NCI-H1417 treated with DMSO at 0.1 percent for 48 hours (cell line): ENCODE measurements at regions not wholly inside any gene's neighbourhood (a gene's known extent, or its start where the extent isn't known, plus 50 kb on each side); places are given as distances from the start of the nearest gene placed in this dataset.
"Not testable (repeated sequence)": the region's sequence is repeated elsewhere in the genome, so short reads cannot be mapped to it uniquely, and the experiment has no call there.

Experiments
- DNase-seq: peaks from one replicate; lab custom pipeline; 2025; lab: John Stamatoyannopoulos, UW

DNA sequence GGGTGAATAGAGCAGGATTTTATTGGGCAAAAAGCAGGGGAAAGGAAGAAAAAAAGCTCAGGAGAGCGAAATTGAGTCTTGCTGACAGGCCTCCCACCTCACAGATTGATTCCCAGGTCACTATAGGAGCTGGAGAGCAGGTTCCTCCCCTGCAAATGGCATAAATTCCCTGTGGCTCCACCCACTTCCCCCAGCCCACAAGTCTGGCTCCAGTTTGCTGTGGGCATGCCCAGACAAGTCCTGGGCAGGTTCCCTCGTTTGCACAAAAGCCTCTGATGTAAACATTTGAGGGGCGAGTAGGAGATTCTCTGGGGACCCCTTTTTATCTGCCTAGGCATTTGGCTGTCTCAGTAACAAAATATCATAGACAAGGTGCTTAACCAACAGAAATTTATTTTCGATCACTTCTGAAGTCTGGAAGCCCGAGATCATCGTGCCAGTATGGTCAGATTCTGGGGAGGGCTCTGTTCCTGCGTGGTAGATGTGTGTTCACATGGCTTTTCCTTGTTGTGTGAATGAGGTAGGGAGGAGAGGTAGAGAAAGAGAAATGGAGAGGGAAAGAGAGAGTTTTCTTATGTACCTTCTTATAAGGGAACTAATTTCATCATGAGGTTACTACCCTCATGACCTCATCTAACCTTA lies 614.5 kb downstream of the MAT2B start:
- DNase-seq = peak; percentile 1

DNA sequence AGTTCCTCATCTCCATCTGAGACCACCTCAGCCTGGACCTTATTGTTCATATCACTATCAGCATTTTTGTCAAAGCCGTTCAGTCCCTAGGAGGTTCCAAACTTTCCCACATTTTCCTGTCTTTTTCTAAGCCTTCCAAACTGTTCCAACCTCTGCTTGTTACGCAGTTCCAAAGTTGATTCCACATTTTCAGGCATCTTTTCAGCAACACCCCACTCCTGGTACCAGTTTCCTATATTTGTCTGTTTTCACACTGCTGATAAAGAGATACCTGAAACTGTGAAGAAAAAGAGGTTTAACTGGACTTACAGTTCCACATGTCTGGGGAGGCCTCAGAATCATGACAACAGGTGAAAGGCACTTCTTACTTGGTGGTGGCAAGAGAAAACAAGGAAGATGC lies 622.1 kb downstream of the MAT2B start:
- DNase-seq = no peak

DNA sequence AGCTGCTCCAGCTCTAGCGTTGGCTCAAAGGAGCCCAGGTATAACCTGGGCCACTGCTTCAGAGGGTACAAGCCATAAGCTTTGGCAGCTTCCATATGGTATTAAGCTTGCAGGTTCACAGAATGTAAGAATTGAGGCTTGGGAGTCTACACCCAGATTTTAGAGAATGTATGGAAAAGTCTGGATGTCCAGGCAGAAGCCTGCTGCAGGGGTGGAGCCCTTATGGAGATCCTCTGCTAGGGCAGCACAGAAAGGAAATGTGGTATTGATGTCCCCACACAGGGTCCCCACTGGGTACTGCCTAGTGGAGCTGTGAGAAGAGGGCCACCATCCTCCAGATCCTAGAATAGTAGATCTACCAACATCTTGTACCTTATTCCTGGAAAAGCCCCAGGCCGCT lies 626.9 kb downstream of the MAT2B start:
- no peak for DNase-seq

DNA sequence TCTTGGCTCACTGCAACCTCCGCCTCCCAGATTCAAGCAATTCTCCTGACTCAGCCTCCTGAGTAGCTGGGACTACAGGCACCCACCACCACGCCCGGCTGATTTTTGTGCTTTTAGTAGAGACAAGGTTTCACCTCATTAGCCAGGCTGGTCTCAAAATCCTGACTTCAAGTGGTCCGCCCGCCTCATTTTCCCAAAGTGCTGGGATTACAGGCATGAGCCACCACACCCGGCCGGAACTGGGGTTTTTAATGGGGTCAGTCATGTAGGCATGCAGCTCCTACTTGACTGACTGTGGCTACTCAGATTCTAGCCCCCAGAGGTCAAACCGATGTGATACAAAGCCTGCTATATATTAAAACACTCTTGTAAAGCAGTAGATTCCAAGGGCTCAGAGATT lies 631.7 kb downstream of the MAT2B start:
- DNase-seq = no peak

DNA sequence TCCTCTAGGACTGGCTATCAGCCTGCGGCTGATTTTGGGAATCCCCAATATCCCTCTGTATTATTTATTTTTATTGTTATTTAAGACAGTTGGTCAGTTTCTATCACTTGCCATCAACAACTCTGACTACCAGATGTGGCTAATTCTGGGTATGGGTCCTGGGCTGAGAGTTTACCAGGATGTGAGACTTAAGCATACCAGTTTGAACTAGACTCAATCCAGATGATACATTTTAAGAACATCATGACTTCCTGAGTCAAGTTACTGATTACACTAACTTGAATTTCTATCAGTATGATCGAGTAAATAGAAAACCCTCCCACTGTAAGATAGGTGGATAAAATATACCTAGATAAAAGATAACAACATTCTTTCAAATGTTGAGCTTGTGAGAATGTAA lies 634.0 kb downstream of the MAT2B start:
- no peak for DNase-seq

DNA sequence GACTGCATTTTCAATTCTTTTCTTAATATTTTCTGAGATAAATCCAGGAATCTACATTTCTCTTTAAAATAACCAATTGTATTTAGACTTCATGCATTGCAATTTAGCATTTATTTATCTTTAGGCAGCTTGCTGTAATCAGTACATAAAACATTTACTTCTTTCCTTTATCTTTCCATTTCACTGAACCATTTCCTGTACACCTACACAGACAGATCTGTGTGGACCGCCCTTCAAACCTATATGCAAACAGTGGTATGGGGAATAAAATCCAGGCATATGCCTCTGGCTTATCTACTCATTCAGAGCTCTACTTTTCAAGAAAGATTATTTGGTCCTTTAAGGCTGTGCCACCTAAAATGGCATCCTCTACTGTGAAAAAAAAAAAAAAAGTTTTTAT lies 640.0 kb downstream of the MAT2B start:
- DNase-seq = no peak

DNA sequence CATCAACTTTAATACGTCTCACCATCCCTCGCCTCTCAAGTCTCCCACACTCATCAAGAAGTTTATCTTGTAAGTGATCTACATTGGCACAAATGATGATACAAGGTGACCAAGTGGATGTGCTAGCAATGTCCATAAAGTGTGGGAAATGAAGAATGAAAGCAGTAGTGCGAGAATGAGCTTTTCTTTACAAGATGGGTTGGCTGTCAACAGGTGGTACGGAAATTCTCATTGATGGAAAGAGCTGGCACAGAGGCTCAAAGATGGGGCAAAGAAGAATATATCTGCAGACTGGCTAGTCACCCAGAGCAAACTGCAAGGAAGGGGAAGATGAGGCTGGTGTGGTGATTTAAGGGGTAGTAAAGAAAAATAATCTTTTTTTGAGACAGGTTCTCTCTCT lies 640.8 kb downstream of the MAT2B start:
- no peak for DNase-seq

DNA sequence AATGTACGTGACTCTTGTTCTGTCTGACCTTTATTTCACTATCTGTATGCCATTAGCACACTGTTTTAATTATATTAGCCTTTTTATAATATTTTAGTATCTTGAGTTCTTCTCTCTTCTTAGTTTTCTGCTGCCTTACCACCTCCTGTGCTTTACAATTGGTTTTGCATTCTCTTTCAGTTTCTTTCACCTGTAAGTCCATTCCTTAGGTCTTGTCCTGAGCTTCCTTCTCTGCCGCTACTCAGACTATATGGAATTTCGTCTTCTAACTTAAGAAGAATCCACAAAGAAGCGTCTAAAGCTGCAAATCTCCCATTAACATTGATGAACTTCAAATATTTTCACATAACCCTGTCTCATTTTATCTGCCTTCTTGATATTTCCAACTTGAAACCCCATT lies 642.9 kb downstream of the MAT2B start:
- no peak for DNase-seq

DNA sequence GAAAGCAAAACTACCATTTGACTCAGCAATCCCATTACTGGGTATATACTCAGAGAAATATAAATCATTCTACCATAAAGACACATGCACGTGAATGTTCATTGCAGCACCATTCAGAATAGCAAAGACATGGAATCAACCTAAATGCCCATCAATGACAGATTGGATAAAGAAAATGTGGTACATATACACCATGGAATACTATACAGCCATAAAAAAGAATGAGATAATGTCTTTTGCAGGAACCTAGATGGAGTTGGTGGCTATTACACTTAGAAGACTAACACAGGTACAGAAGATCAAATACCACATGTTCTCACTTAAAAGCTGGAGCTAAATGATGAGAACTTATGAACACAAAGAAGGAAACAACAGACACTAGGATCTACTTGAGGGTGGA lies 647.1 kb downstream of the MAT2B start:
- not testable (repeated sequence) for DNase-seq

DNA sequence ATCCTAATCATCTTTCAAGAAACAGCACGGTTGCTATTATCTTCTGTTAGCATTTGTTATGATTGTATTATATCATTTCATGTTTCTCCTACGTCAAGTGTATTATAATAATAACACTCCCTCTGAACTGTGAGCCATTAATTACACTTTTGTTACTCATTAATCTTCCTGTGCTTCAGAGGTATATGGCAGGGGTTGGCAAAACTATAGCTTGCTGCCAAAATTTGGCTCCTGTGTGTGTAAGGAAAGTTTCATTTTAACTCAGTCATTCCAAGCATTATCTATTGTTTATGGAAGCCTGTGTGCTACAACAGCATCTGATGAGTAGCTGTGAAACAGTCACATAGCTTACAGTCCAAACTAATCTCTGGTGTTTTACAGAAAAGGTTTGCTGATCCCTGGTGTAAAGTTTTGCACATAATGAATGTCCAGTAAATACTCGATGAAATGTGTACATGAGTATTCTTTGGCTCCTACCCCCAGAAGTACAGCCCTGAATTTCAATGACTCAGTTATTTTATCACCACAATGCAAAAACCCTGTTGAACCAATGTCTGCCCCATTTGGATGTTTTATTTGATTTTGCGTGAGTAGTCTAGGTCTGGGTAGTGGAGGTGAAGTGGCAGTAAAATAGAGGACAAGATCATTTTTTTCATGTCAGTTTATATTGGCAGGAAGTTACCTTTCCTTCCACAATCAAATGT lies 648.2 kb downstream of the MAT2B start:
- DNase-seq = no peak

DNA sequence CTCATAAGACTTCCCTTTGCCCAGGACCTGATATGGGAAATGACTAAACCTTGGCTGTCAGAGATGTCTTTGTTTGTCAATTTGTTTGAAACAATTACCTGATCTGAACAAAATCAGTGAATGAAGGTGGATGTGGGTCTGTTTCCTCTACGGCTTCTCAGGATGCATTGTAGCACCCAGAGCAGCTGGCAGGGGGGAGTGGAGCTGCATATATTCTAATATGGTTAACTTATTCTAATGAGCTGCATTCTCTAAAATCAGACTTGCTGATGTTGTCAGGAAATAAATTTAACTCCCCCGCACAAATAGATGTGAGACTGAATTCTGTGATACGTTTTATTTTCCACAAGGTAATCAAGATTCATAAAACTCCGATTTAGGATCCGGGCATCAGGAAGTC lies 665.4 kb downstream of the MAT2B start:
- no peak for DNase-seq

DNA sequence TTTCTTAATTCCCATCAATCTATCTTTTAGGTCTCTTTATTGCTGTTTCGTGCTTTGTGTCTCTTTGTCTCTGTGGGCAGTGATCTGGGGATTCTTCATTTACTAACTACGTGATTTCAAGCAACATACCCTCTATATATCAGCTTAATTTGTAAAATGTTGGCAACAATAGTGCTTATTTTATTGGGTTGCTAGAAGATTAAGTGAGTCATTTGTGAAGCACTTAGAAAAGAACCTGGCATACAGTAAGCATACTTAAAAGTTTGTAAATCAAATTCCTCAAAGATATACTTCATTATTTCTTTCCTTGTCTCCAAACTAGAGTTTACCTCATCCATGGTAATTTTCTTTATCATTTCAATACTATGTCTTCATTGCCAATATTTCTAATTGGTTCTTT lies 669.7 kb downstream of the MAT2B start:
- no peak for DNase-seq

DNA sequence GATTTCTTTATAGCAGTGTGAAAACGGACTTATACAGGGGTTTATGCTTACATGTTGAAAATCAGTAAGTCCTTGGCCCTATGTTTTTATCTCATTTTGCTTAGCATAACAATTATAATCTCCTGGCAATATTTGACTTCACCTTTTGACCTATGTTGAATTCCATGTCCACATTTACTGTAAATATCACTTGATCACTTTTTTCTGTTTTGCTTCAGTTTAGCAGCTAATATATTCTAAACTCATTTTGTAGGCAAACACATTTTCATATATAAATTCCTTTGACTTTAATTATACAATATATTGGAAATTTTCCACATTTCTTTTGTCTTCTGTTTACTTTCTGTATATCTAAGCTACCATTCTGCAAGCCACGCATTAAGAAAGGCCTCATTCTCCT lies 674.0 kb downstream of the MAT2B start:
- DNase-seq = no peak

DNA sequence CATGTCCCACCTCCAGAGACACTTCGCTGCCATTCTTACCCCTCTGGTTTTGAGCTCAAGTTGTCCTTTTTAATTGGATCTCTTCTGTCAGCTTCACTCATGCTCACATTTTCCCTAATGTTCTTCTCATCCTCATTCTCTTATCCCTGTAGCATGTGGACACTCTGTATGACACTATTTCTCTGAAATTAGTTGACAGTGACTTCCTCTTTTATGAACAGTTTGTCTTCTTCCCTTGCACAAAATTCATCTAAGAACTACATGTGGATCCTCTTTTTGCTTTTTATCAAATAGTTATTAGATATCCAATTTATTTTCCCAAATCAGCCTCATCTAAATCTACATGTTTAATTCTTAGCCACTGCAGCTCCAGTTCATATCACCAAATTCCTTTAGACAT lies 676.2 kb downstream of the MAT2B start:
- DNase-seq = no peak

DNA sequence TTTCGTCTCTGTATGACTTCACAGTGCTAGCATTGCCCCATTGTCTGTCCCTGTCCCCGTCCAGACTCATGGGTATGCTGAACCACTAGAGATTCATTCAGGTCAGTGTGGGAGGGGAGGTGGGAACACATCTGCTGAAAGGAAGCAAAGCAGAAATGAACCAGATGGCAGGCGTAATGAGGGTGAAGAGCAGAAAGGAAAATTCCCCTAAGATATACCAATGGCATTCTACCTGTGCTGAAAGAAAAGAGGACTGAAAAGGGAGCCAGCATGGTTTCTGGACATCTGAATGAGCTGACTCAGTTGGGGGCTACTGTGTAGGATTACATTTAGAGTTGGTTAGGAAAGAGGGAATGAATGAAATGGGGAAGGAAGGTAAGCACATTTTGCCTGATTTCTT lies 678.7 kb downstream of the MAT2B start:
- no peak for DNase-seq

DNA sequence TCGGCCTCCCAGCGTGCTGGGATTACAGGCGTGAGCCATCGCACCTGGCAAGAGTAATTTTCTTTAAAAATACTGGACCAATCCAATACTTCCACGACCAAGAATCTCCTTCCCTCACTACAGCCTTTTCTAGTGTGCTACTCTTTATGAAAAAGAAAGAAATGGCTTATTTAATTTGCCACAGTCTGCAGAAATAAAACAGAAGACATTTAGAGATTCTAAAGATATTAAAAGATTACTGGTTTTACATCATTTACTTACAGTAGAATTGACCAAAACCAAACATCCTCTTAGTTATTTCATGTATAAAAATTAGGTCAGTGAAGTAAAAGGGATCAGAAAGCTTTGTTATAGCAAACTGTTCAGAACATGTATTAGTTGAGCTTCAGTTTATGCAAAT lies 679.6 kb downstream of the MAT2B start:
- DNase-seq = no peak

DNA sequence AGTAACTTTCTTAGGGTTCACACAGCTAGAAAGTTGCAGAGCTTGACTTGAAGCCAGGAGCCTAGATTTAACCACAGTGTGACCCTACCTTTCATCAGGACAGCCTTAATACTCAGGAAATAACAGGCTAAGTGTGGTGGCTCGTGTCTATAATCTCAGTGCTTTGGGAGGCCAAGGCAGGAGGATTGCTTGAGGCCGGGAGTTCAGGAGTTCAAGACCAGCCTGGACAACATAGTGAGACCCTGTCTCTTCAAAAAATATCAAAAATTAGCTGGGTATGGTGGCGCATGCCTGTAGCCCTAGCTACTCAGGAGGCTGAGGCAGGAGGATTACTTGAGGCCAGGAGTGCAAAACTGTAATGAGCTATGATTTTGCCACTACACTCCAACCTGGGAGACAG lies 681.1 kb downstream of the MAT2B start:
- DNase-seq = no peak

DNA sequence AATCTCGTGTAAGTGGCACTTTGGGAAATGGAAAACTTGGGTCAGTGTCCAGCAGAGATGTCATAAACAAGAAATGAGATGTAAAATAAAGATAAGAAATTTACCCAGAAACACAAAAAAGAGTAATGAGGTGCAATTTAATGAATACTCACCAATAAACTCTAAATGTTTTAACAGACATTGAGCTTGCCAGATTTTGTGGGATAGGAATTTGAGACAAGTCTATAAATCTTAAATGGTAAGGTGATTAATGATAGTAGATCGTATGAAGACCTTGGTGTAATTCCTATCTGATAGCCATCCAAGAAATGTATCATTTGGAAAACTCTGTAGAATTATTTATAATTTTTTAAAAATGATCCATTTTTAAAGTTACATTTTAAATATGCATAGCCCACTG lies 682.4 kb downstream of the MAT2B start:
- no peak for DNase-seq

DNA sequence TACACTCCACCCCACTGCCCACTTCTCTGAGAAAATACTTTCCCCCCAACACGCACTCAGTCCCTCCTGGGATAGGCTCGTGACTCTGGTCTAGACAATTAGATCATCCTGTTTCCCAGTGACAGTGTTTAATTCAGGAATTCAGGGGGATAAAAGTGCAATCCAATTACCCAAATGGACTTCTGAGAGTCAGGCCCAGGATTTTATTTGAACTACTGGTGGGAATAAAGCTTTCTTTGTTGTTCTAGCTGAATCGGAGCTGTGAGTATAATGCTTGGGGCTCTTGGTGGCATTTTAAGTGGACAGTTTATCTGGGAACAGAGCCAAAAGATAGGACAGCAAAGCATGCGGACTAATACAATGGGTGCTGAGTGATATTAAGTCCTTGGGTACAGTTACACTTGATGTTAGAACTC lies 683.3 kb downstream of the MAT2B start:
- DNase-seq = peak; percentile 18

DNA sequence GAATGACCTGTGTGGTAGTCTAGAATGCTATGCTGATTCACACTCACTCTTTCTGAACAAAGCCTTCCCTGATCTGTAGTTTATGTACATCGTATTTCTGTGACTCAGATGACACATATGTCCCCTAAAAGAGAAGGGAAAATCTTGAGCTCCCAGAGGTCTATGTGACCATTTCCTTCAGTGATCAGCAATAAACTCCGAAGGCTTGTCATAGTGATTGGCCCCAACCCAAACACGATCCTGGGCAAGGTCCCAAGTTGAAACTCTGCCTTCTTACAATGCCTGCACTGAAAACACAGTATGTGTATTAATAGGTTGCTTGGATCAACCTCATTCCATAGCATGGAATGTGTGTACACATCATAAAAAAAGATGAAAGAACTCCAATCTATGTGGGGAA lies 685.8 kb downstream of the MAT2B start:
- no peak for DNase-seq

DNA sequence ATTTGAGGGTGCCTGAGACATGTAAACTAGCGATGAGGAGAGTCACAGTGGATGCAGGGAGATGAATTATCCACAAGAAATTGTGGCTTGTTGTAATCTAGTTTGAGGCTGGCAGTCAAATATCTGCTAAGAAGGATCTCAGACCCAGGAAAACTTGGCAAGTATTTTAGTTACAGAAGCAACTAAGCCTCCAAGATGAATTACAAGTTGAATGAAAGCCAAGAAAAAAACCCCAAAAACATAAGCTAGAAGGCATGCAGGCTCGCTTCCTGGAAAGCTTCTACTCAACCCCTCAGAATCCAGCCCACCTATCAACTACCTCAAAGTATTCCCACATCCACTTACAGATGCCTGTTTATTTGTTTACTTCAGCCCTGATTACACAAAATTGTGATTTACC lies 696.9 kb downstream of the MAT2B start:
- DNase-seq = no peak

DNA sequence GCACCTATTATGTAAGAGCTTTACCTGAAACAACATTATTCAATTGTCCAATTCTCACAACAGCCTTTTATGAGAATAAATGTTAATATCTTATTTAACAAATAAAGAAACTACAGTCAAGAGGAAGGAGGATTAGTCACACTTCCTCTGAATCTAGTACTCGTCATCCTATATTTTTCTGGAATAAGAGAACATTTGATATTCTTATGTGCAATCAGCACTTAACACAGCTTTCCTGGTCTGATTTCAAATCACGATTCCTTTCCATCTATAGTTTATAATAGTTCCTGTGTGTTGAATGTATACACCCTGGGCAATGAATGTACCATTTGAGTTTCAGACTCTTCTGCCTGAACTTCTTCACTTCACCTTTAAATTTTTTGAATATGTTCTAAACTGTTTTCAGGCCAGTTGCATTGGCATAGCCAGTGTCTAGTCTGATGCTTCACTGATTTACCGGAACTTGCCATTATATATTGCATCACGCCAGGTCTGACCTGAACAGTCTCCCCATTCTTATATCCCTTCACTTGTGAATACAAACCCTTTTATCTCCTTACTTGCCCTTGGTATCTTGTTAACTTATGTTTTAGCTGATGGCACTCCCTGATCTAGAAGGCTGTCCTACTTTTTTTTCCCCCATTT lies 698.3 kb downstream of the MAT2B start:
- no peak for DNase-seq

DNA sequence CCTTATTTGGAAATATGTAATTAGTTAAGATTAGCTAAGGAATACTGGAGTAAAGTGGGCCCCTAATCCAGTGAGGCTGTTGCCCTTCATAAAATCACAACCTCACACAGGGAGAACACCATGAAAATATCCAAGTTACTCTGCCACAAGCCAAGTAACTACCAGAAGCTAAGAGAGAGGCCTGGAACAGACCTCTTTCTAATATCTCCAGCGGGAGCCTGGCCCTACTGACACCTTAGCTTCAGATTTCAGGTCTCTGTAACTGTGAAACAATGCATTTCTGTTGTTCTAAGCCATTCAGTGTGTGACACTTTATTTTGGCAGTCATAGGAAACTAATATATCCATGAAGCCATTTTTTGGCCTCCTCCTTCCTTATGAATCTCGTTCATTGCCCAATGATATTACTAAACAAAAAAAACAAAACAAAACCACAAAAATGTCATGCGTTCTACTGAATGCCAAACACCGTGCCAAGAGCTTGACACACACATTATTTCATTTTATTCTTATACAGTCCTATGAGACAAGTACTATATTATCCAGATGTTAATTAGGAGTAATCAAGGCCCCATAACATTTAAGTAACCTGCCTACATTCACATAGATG lies 699.0 kb downstream of the MAT2B start:
- no peak for DNase-seq
